ENCODE measurements at regions not wholly inside any gene's neighbourhood (a gene's known extent, or its start where the extent isn't known, plus 50 kb on each side); places are given as distances from the start of the nearest gene placed in this dataset.

DNA sequence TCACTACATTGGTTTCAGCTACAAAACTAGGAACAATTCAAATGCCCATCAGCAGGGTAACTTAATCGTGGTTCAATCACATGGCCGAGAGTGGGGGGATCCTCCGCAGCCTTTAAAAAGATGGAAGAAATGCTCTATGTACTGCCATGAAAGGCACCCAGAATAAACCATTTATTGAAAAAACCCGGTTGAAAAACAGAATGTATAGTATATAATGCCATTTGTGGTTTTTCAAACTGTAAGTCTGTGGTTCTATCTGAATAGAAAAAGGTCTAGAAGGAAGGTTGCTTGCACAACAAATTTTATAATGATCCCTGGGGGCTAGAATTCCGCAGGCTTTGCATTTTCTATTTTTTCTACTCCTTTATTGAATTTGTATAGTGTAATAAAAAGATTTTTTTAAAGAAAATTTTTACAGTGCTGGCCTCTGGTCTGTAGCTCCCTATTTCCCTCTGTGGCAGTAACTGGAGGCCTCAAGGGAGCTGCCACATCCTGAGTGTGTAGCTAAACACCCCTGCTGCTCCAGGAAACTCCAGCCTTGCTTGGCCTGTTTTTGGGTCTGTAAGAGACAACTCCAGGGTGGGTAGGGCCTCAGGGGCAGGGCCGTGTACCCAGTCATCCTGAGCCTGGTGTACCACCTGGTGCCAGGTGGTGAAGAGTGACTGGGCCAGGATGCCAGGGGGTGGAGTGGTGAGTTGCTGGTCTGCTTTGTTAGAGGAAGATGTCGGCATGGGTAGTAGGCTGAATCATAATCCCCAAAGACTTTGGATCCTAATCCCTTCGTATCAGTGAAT, 51.5 kb upstream of the EPS8L3 start (continued):
- TF ChIP-seq SMARCE1 (IDR thresholded peaks at IDR 0.05; ENCODE audit: borderline replicate concordance) (no peak), KLF6 (CRISPR knock-in tag; IDR thresholded peaks at IDR 0.05) (no peak), ZIK1 (CRISPR knock-in tag; IDR thresholded peaks at IDR 0.05; ENCODE audit: borderline replicate concordance, low read depth) (no peak)

DNA sequence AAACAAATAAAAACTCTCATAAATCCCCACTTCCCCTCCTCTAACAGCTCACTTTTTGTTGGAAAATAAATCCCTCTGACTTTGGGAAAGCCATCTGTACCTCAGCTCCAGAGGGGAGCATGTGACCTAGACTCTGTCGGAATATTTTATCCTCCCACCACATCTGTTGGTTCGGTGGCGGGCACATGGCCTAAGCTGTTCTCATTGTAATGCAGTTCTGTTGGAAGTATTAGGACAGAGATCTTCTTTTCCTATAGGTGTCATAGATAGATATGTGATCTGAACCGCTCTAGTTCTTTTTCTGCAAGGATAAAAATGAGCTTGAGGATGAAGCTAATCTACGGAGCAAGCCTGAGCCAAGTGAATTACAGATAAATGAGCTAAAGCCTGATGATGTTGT, 50.5 kb upstream of the EPS8L3 start:
- Histone ChIP-seq H3K79me2 (ENCODE audit: insufficient read depth, low read length) (no peaks in the 10 kb centered on the region), H4K20me1 (ENCODE audit: insufficient read depth, low read length) (no peaks in the 10 kb centered on the region), H3K9me3 (ENCODE audit: low read length) (peaks cover 8% of the 10 kb centered on the region), H3K4me3 (replicated peaks in 1 of 3; ENCODE audit: insufficient read depth in 1 of 3, low read depth in 2 of 3, low read length in 3 of 3) (no peak overlapping the region), H3K4me1 (ENCODE audit: insufficient read depth, low read length) (peaks cover 20% of the 10 kb centered on the region), H3K9ac (ENCODE audit: insufficient read depth, low read depth, low read length) (no peak overlapping the region), H3K4me2 (ENCODE audit: low read depth, low read length) (no peak overlapping the region), H3K27me3 (ENCODE audit: control insufficient read depth in 1 of 2, insufficient read depth in 2 of 2, low read length in 2 of 2) (peaks cover 0 to 3% of the 10 kb centered on the region in 2 experiments; a peak in 1 of 5 replicates), H3K36me3 (replicated peaks in 1 of 2; ENCODE audit: control insufficient read depth in 1 of 2, insufficient read depth in 2 of 2, low read length in 2 of 2) (no peaks in the 10 kb centered on the region), H2AFZ (ENCODE audit: low read length) (no peak overlapping the region), H3K27ac (ENCODE audit: extremely low read length, insufficient read depth, low read length) (no peak overlapping the region)
- ChIA-PET CTCF (ENCODE audit: low intra/inter-chr PET ratio, low total read pairs) (no interaction called here), POLR2A (no interaction called here)
- WGBS (ENCODE audit: low lambda C conversion rate): 71% methylated on average over 5 of the region's 5 CpGs
- ATAC-seq (no peak), FAIRE-seq (no peak), DNase-seq (ENCODE audit: low spot score) (no peak)
- intact Hi-C loops (cut with micrococcal nuclease; ENCODE audit: unreplicated experiment) (no loop called here), in situ Hi-C loops (cut with HindIII; ENCODE audit: extremely low pct_ligation_motif_present, low pct_unique_long_range_greater_than_20kb) (no loop called here)
- BruUV-seq (replicated peaks): no TSS peak
- TF ChIP-seq ATM (IDR thresholded peaks at IDR 0.05; ENCODE audit: borderline replicate concordance): no peak
- TF ChIP-seq NR2C2 (CRISPR knock-in tag; IDR thresholded peaks at IDR 0.05; ENCODE audit: borderline replicate concordance): no peak
- TF ChIP-seq ZNF879 (CRISPR knock-in tag; IDR thresholded peaks at IDR 0.05): no peak
- no peak for TF ChIP-seq CAMTA2 (CRISPR knock-in tag; IDR thresholded peaks at IDR 0.05; ENCODE audit: borderline replicate concordance)
- no peak for TF ChIP-seq FOXK2 (IDR thresholded peaks at IDR 0.05)
